ENCODE measurements at regions not wholly inside any gene's neighbourhood (a gene's known extent, or its start where the extent isn't known, plus 50 kb on each side); places are given as distances from the start of the nearest gene placed in this dataset.

- TF ChIP-seq POLR2A (IDR thresholded peaks at IDR 0.05) (no peak), CTCF (IDR thresholded peaks at IDR 0.05) (no peak)
These were observed 50.5 kb upstream of the RAP1B start for GRCh38 chr12:68559984-68560850.
